ENCODE measurements at regions not wholly inside any gene's neighbourhood (a gene's known extent, or its start where the extent isn't known, plus 50 kb on each side); places are given as distances from the start of the nearest gene placed in this dataset.

- TF ChIP-seq CTCF (conservative IDR thresholded peaks at IDR 0.05; ENCODE audit: low read depth, low read length), result no peak
- TF ChIP-seq EZH2phosphoT487 (IDR thresholded peaks at IDR 0.05; ENCODE audit: borderline replicate concordance, low read length), result no peak
- no peak for TF ChIP-seq EZH2 (IDR thresholded peaks at IDR 0.05; ENCODE audit: low read length, unreplicated experiment)
These were observed 247.5 kb upstream of the PRKX start for GRCh38 chrX:3960952-3961351.
